Right renal cortex interstitium (tissue), 3 donors: ENCODE measurements at regions not wholly inside any gene's neighbourhood (a gene's known extent, or its start where the extent isn't known, plus 50 kb on each side); places are given as distances from the start of the nearest gene placed in this dataset.

Experiments
- DNase-seq, 3 donors: peaks; one replicate each; pipeline ENCODE4 v3.0.0-alpha.2; 2013; ENCODE audit warnings: low read depth in 3 of 3, low spot score in 2 of 3

GRCh38 chr11:27604416-27604815 is 95.8 kb downstream of the BDNF start:
- DNase-seq: no peak

- no peak for DNase-seq
These were observed 96.8 kb downstream of the BDNF start for GRCh38 chr11:27603376-27603990.

GRCh38 chr11:27600656-27601055 is 94.1 kb upstream of the LIN7C start:
- no peak for DNase-seq

GRCh38 chr11:27599217-27599616 is 92.6 kb upstream of the LIN7C start:
- no peak for DNase-seq

- no peak for DNase-seq
These were observed 90.2 kb upstream of the LIN7C start for GRCh38 chr11:27596802-27597201.

- DNase-seq: no peak
These were observed 89.8 kb upstream of the LIN7C start for GRCh38 chr11:27596388-27596787.

GRCh38 chr11:27592098-27592780 is 85.7 kb upstream of the LIN7C start:
- DNase-seq: no peak

GRCh38 chr11:27582621-27583020 is 76.1 kb upstream of the LIN7C start:
- DNase-seq: no peak

- no peak for DNase-seq
These were observed 67.8 kb upstream of the LIN7C start for GRCh38 chr11:27574342-27574741.

GRCh38 chr11:27573024-27573423 is 66.5 kb upstream of the LIN7C start:
- DNase-seq: no peak

- DNase-seq: peak; percentile 1 to 18 (median 3)
These were observed 64.7 kb upstream of the LIN7C start for GRCh38 chr11:27571154-27571810.

GRCh38 chr11:27570542-27570941 is 64.0 kb upstream of the LIN7C start:
- no peak for DNase-seq

- no peak for DNase-seq
These were observed 57.1 kb upstream of the LIN7C start for GRCh38 chr11:27563641-27564040.

GRCh38 chr11:27563201-27563600 is 56.6 kb upstream of the LIN7C start:
- no peak for DNase-seq

- DNase-seq: no peak
These were observed 51.8 kb upstream of the LIN7C start for GRCh38 chr11:27558401-27558800.

GRCh38 chr11:27557226-27557625 is 50.7 kb upstream of the LIN7C start:
- DNase-seq: no peak
